ENCODE measurements at regions not wholly inside any gene's neighbourhood (a gene's known extent, or its start where the extent isn't known, plus 50 kb on each side); places are given as distances from the start of the nearest gene placed in this dataset.
"Not testable (repeated sequence)": the region's sequence is repeated elsewhere in the genome, so short reads cannot be mapped to it uniquely, and the experiment has no call there.

DNA sequence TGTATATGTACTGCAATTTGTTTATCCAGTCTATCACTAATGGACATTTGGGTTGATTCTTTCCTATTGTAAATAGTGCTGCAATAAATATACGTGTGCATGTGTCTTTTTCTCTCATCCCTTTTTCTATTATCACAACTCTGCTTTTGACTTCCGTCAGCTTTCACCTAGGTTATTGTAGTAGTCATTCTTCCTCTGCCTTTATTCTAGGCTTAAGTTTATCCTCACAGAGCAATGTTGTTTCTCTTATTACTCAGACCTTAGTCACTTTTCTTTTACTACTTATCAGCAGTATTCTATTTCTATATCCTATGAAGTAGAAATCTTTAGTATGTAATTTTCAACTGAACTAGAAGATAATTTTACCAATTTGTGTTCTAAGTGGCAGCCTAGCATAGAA lies 175.3 kb upstream of the SEMA3E start:
- TF ChIP-seq TAF1 (IDR thresholded peaks at IDR 0.05; ENCODE audit: borderline replicate concordance, low read depth, low read length) = no peak
- no peak for TF ChIP-seq POLR2AphosphoS5 (IDR thresholded peaks at IDR 0.05; ENCODE audit: low read depth, low read length)
- no peak for TF ChIP-seq POLR2A (IDR thresholded peaks at IDR 0.05; ENCODE audit: low read depth, low read length)
- DNase-seq (ENCODE audit: insufficient read length) (no peak), FAIRE-seq (no peak)

DNA sequence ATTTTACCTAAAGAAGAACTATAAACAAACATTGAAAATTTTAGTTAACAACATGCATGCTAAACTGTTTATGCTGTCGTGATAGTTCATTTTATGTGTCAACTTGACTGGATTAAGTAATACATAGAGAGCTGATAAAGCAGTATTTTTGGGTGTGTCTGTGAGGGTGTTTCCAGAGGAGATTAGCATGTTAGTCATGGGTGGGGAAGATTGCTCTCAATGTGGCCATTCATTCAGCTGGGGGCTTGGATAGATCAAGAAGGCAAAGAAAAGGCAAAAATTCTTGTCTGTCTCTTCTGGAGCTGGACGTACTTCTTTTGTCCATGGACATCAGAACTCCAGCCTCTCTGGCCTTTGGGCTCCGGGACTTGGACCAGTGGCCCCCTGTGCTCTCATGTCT lies 172.9 kb upstream of the SEMA3E start:
- DNase-seq (ENCODE audit: insufficient read length) = no peak
- no peak for FAIRE-seq
- no peak for TF ChIP-seq TAF1 (IDR thresholded peaks at IDR 0.05; ENCODE audit: borderline replicate concordance, low read depth, low read length)
- no peak for TF ChIP-seq POLR2A (IDR thresholded peaks at IDR 0.05; ENCODE audit: low read depth, low read length)
- no peak for TF ChIP-seq POLR2AphosphoS5 (IDR thresholded peaks at IDR 0.05; ENCODE audit: low read depth, low read length)

DNA sequence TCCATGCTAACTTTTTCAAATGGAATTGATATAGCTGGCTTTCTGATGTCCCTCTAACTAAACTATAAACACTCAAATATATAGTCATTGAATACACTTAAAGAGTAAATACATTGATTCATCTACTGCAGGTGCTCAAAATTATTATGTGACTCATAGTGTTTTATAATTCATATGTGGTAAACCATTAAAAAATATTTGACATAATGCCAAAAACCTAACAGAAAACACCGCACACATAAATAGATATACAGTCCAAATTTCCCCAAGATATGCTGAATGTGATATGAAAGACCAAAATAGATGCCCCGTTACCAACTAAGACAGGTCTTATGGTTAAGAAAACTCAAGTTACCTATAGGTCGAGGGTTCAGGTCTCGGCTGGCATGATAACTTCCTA lies 171.7 kb upstream of the SEMA3E start:
- FAIRE-seq (no peak), DNase-seq (ENCODE audit: insufficient read length) (no peak)
- no peak for TF ChIP-seq POLR2AphosphoS5 (IDR thresholded peaks at IDR 0.05; ENCODE audit: low read depth, low read length)
- TF ChIP-seq POLR2A (IDR thresholded peaks at IDR 0.05; ENCODE audit: low read depth, low read length) = no peak
- no peak for TF ChIP-seq TAF1 (IDR thresholded peaks at IDR 0.05; ENCODE audit: borderline replicate concordance, low read depth, low read length)

DNA sequence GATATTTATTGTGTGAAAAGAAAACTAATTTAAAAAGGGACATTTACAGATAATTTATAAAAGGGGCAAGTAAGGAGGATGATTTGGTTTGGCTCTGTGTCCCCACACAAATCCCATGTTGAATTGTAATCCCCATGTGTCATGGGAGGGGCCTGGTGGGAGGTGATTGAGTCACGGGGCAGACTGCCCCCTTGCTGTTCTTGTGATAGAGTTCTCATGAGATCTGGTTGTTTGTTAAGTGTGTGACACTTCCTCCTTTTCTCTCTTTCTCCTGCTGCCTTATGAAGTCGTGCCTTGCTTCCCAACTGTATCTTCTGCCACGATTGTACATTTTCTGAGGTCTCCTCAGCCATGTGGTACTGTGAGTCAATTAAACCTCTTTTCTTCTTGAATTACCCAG lies 171.0 kb upstream of the SEMA3E start:
- TF ChIP-seq POLR2AphosphoS5 (IDR thresholded peaks at IDR 0.05; ENCODE audit: low read depth, low read length) (no peak), TAF1 (IDR thresholded peaks at IDR 0.05; ENCODE audit: borderline replicate concordance, low read depth, low read length) (no peak), POLR2A (IDR thresholded peaks at IDR 0.05; ENCODE audit: low read depth, low read length) (no peak)
- DNase-seq (ENCODE audit: insufficient read length) (no peak), FAIRE-seq (no peak)

DNA sequence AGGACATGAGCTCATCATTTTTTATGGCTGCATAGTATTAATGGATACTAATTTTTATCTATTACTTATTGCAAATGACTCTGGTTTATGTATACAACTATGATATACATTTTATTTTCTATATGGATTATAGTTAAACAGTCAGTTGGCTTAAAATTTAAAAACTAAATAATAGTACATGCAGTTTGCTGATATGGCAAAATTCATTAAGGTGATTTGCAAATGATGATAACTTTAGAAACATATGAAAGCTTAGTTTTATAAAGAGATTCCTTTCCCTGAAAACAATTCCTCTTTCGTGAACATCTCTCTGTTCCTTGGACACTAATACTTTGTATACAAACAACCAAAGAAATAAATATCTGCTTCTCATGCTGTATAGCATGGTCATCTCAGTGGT lies 165.5 kb upstream of the SEMA3E start:
- FAIRE-seq = no peak

DNA sequence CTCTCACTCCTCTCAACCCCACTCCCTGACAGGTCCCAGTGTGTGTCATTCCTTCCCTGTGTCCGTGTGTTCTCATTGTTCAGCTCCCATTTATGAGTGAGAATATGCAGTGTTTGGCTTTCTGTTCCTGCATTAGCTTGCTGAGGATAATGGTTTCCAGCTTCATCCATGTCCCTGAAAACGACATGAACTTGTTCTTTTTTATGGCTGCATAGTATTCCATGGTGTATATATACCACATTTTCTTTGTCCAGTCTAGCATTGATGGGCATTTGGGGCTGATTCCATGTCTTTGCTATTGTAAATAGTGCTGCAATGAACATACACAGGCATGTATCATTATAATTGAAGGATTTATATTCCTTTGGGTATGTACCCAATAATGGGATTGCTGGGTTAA lies 163.6 kb upstream of the SEMA3E start:
- not testable (repeated sequence) for DNase-seq (ENCODE audit: insufficient read length); FAIRE-seq

More for the DNA sequence above, 165.5 kb upstream of the SEMA3E start:
- no peak for DNase-seq (ENCODE audit: insufficient read length)
- TF ChIP-seq TAF1 (IDR thresholded peaks at IDR 0.05; ENCODE audit: borderline replicate concordance, low read depth, low read length) (no peak), POLR2AphosphoS5 (IDR thresholded peaks at IDR 0.05; ENCODE audit: low read depth, low read length) (no peak), POLR2A (IDR thresholded peaks at IDR 0.05; ENCODE audit: low read depth, low read length) (no peak)

DNA sequence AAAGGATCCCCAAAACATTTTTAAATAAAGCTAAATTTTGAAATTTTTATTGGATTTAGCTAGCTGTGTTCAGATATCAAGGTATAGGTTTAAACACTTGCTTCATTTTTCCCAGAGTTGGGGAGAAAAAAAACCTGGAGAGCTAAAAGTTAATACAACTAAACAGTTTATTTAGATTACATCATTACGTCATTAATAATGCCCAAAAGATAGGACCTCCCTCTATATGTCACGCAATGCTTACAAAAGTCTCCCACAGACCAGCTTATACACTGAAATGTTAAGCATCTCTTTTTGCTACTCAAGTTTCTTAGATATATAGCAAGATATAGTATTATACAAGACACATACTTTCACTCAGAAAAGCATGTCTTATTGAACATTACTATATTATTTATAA lies 160.0 kb upstream of the SEMA3E start:
- no peak for FAIRE-seq
- no peak for DNase-seq (ENCODE audit: insufficient read length)
- TF ChIP-seq POLR2AphosphoS5 (IDR thresholded peaks at IDR 0.05; ENCODE audit: low read depth, low read length) = no peak
- TF ChIP-seq POLR2A (IDR thresholded peaks at IDR 0.05; ENCODE audit: low read depth, low read length) = no peak
- no peak for TF ChIP-seq TAF1 (IDR thresholded peaks at IDR 0.05; ENCODE audit: borderline replicate concordance, low read depth, low read length)

DNA sequence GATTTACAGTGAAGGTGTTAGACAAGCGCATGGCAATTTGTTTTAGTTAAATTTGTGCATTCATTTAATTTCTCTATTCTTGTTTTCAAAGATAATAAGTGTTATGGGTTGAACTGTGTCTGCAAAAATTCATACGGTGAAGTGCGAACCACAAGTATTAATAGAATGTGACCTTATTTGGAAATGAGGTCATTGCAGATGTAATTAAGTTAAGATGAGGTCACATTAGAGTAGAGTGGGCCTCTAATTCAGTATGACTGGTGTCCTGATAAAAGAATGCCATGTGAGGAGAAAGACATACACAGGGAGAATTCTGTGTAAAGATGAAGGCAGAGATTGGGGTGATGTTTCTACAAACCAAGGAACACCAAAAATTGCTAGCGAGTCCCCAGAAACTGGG lies 158.8 kb upstream of the SEMA3E start:
- TF ChIP-seq TAF1 (IDR thresholded peaks at IDR 0.05; ENCODE audit: borderline replicate concordance, low read depth, low read length) = no peak
- TF ChIP-seq POLR2AphosphoS5 (IDR thresholded peaks at IDR 0.05; ENCODE audit: low read depth, low read length) = no peak
- no peak for TF ChIP-seq POLR2A (IDR thresholded peaks at IDR 0.05; ENCODE audit: low read depth, low read length)
- no peak for FAIRE-seq
- DNase-seq (ENCODE audit: insufficient read length) = no peak

DNA sequence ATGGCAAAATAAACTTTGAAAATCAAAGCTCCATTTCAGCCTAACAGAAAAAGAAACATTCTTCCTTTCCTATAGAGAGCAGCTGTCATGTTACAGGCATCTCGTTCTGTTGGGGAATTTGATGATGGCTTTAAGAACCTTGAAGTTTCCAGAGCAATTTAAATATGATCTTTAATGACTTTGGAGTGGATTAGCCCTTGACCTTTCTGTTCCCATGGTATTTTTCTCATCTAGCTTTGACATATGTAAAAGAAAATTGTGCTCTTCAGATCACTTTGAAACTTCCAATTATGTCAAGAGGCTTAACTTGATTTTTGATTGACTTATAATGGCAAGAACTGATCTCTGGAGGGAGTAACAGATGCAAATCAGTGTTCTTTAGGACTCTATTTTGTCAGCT lies 157.6 kb upstream of the SEMA3E start:
- TF ChIP-seq TAF1 (IDR thresholded peaks at IDR 0.05; ENCODE audit: borderline replicate concordance, low read depth, low read length) (no peak), POLR2A (IDR thresholded peaks at IDR 0.05; ENCODE audit: low read depth, low read length) (no peak), POLR2AphosphoS5 (IDR thresholded peaks at IDR 0.05; ENCODE audit: low read depth, low read length) (no peak)
- FAIRE-seq (no peak), DNase-seq (ENCODE audit: insufficient read length) (no peak)

DNA sequence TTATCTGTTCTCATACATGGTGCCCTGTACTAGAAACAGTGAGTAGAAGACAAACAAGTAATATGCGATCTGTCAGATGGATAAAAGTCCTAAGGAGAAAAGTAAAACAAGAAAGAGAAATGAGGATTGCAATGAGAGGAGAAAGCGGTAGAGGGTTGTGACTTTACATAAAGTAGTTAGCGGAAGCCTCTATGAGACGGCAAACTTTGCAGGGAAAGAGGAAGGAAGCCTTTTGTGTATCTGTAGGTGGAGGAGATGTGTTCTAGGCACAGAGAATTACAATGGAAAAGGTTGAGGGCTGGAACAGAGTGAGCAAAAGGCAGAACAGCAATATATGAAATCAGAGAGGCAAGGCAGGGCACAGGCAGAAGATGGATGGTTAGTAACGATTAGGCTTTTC lies 150.4 kb upstream of the SEMA3E start:
- DNase-seq (ENCODE audit: insufficient read length) (no peak), FAIRE-seq (no peak)
- TF ChIP-seq TAF1 (IDR thresholded peaks at IDR 0.05; ENCODE audit: borderline replicate concordance, low read depth, low read length) = no peak
- TF ChIP-seq POLR2A (IDR thresholded peaks at IDR 0.05; ENCODE audit: low read depth, low read length) = no peak
- TF ChIP-seq POLR2AphosphoS5 (IDR thresholded peaks at IDR 0.05; ENCODE audit: low read depth, low read length) = no peak

DNA sequence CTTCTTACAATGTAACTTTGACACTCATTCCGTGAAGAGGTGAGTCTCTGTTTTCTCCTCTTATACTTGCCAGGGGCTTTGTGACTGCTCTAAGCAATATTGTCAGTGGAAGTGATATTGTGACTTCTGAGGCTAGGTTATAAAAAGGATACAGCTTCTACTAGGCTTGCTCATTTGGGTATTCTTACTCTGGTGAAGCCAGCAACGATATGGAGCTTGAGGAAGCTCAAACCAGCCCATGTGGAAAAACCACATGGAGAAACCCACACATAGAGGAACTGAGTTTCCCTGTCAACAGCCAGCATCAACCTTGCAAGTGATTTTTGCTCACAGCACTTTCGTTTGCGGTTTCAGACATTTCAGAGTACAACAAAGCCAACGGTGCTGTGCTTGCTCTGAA lies 149.6 kb upstream of the SEMA3E start:
- DNase-seq (ENCODE audit: insufficient read length) = no peak
- FAIRE-seq = peak; percentile 64
- TF ChIP-seq POLR2A (IDR thresholded peaks at IDR 0.05; ENCODE audit: low read depth, low read length) (no peak), TAF1 (IDR thresholded peaks at IDR 0.05; ENCODE audit: borderline replicate concordance, low read depth, low read length) (no peak), POLR2AphosphoS5 (IDR thresholded peaks at IDR 0.05; ENCODE audit: low read depth, low read length) (no peak)

DNA sequence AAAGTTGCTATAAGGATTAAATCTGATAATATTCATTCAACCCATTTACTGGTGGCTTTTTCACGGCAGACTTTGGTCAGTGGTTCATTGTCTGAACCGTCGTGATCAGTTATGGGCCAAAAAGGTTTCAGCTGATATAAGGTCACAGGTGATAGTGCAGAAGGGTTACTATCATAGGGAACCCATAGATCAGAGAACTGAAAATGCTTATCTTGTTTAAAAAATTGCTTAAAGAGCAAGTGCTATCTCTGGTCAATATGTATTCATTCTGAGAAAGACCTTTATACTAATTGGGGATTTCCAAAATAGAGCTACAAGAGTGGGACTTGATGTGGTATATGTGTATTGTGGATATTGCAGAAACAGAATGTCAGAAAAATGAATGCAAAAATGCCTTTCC lies 147.8 kb upstream of the SEMA3E start:
- TF ChIP-seq POLR2AphosphoS5 (IDR thresholded peaks at IDR 0.05; ENCODE audit: low read depth, low read length) (no peak), POLR2A (IDR thresholded peaks at IDR 0.05; ENCODE audit: low read depth, low read length) (no peak)
- no peak for FAIRE-seq

DNA sequence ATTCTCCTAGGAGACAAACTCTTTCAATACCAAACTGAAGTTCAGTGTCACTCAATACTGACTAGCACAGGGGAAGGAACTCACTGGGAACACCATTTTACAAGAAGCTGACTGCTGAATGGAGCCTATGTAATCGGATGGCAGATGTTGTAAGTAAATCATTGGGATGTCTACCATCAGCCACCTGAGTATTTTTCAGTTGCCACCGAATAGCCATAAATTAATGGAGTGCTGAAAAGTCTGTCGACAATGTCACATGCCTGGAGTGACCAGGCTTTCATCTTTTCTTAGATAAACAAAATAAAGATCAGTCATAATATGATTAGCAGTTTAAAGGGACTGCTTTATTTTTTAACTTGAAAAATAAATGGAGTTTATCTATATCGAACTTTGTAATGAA lies 145.9 kb upstream of the SEMA3E start:
- no peak for TF ChIP-seq POLR2A (IDR thresholded peaks at IDR 0.05; ENCODE audit: low read depth, low read length)
- TF ChIP-seq POLR2AphosphoS5 (IDR thresholded peaks at IDR 0.05; ENCODE audit: low read depth, low read length) = no peak
- no peak for TF ChIP-seq TAF1 (IDR thresholded peaks at IDR 0.05; ENCODE audit: borderline replicate concordance, low read depth, low read length)
- no peak for DNase-seq (ENCODE audit: insufficient read length)
- FAIRE-seq = no peak

More for the DNA sequence above, 147.8 kb upstream of the SEMA3E start:
- no peak for DNase-seq (ENCODE audit: insufficient read length)

Data from GM12892 (cell line).